ENCODE measurements at regions not wholly inside any gene's neighbourhood (a gene's known extent, or its start where the extent isn't known, plus 50 kb on each side); places are given as distances from the start of the nearest gene placed in this dataset.
"Not testable (repeated sequence)": the region's sequence is repeated elsewhere in the genome, so short reads cannot be mapped to it uniquely, and the experiment has no call there.

- no peak for DNase-seq (ENCODE audit: low read depth in 2 of 2)
Measured at GRCh38 chr6:20263059-20263458, 50.8 kb upstream of the MBOAT1 start.

- no peak for DNase-seq (ENCODE audit: low read depth in 2 of 2)
Measured at GRCh38 chr6:20265842-20266241, 53.6 kb upstream of the MBOAT1 start.

GRCh38 chr6:20266851-20267608 lies 54.8 kb upstream of the MBOAT1 start:
- DNase-seq (ENCODE audit: low read depth in 2 of 2), result no peak

GRCh38 chr6:20269181-20269580 lies 56.9 kb upstream of the MBOAT1 start:
- DNase-seq (ENCODE audit: low read depth in 2 of 2), result no peak

- DNase-seq (ENCODE audit: low read depth in 2 of 2), result no peak
Measured at GRCh38 chr6:20271818-20272217, 59.5 kb upstream of the MBOAT1 start.

- DNase-seq (ENCODE audit: low read depth in 2 of 2), result no peak
Measured at GRCh38 chr6:20274137-20274536, 61.9 kb upstream of the MBOAT1 start.

GRCh38 chr6:20275837-20276236 lies 63.6 kb upstream of the MBOAT1 start:
- DNase-seq (ENCODE audit: low read depth in 2 of 2), result not testable (repeated sequence)

GRCh38 chr6:20277724-20278123 lies 65.5 kb upstream of the MBOAT1 start:
- not testable (repeated sequence) for DNase-seq (ENCODE audit: low read depth in 2 of 2)

GRCh38 chr6:20279051-20279450 lies 66.8 kb upstream of the MBOAT1 start:
- DNase-seq (ENCODE audit: low read depth in 2 of 2), result no peak

- no peak for DNase-seq (ENCODE audit: low read depth in 2 of 2)
Measured at GRCh38 chr6:20279608-20280287, 67.5 kb upstream of the MBOAT1 start.

GRCh38 chr6:20280288-20280621 lies 68.0 kb upstream of the MBOAT1 start:
- DNase-seq (ENCODE audit: low read depth in 2 of 2), result no peak

- DNase-seq (ENCODE audit: low read depth in 2 of 2), result no peak
Measured at GRCh38 chr6:20284672-20285071, 72.4 kb upstream of the MBOAT1 start.

- DNase-seq (ENCODE audit: low read depth in 2 of 2), result no peak
Measured at GRCh38 chr6:20286968-20287565, 74.8 kb upstream of the MBOAT1 start.

- peak; percentile 70 to 78 for DNase-seq (ENCODE audit: low read depth in 2 of 2)
Measured at GRCh38 chr6:20291764-20292580, 79.7 kb upstream of the MBOAT1 start.

- DNase-seq (ENCODE audit: low read depth in 2 of 2), result no peak
Measured at GRCh38 chr6:20292905-20293304, 80.6 kb upstream of the MBOAT1 start.

- no peak for DNase-seq (ENCODE audit: low read depth in 2 of 2)
Measured at GRCh38 chr6:20301256-20301655, 89.0 kb upstream of the MBOAT1 start.

- DNase-seq (ENCODE audit: low read depth in 2 of 2), result no peak
Measured at GRCh38 chr6:20302168-20302567, 89.9 kb upstream of the MBOAT1 start.

- DNase-seq (ENCODE audit: low read depth in 2 of 2), result no peak
Measured at GRCh38 chr6:20302702-20303251, 90.5 kb upstream of the MBOAT1 start.

- no peak for DNase-seq (ENCODE audit: low read depth in 2 of 2)
Measured at GRCh38 chr6:20306491-20306890, 94.2 kb upstream of the MBOAT1 start.

GRCh38 chr6:20309186-20309585 lies 92.5 kb upstream of the E2F3 start:
- DNase-seq (ENCODE audit: low read depth in 2 of 2), result no peak

- DNase-seq (ENCODE audit: low read depth in 2 of 2), result no peak
Measured at GRCh38 chr6:20310185-20310584, 91.5 kb upstream of the E2F3 start.

GRCh38 chr6:20312606-20313005 lies 89.1 kb upstream of the E2F3 start:
- no peak for DNase-seq (ENCODE audit: low read depth in 2 of 2)
